VCaP (cell line): ENCODE measurements at regions not wholly inside any gene's neighbourhood (a gene's known extent, or its start where the extent isn't known, plus 50 kb on each side); places are given as distances from the start of the nearest gene placed in this dataset.
"Not testable (repeated sequence)": the region's sequence is repeated elsewhere in the genome, so short reads cannot be mapped to it uniquely, and the experiment has no call there.

Experiments used
- H3K27ac ChIP-seq: fragments of 450-650 bp; 2 replicates; pipeline ENCODE4 v1.5.1; 2017

DNA sequence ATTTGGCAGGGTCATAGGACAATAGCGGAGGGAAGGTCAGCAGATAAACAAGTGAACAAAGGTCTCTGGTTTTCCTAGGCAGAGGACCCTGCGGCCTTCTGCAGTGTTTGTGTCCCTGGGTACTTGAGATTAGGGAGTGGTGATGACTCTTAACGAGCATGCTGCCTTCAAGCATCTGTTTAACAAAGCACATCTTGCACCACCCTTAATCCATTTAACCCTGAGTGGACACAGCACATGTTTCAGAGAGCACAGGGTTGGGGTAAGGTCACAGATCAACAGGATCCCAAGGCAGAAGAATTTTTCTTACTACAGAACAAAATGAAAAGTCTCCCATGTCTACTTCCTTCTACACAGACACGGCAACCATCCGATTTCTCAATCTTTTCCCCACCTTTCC lies 74.7 kb downstream of the LAT start:
- not testable (repeated sequence) for H3K27ac ChIP-seq
